GM12873 (cell line): ENCODE measurements at regions not wholly inside any gene's neighbourhood (a gene's known extent, or its start where the extent isn't known, plus 50 kb on each side); places are given as distances from the start of the nearest gene placed in this dataset.

Experiments
- CTCF ChIP-seq: IDR thresholded peaks from 2 replicates; pipeline ENCODE4 v1.5.1; 2012; ENCODE audit warnings: low read depth, mild to moderate bottlenecking, moderate library complexity, low read length, control low read depth; ENCODE audit not compliant: insufficient read depth; ENCODE audit errors: missing control alignments

DNA sequence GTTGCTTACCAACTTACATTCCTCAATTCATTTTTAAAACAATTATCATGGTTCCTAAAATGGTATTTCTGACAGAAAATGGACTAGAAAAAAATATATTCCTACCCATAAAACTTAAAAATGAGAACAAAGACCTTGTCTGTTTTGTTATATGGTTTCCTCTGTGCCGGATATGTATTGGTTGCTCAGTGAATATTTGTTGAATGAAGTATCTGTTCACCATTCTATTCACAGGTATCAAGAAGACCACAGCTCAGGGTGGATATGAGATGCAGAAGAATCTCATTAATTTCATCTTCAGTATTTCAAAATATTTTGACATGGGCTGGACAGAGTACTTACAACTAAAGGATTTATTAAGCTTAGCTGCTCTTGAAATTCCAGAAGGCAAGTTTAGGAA lies 58.1 kb downstream of the TUSC7 start:
- TF ChIP-seq CTCF: no peak

DNA sequence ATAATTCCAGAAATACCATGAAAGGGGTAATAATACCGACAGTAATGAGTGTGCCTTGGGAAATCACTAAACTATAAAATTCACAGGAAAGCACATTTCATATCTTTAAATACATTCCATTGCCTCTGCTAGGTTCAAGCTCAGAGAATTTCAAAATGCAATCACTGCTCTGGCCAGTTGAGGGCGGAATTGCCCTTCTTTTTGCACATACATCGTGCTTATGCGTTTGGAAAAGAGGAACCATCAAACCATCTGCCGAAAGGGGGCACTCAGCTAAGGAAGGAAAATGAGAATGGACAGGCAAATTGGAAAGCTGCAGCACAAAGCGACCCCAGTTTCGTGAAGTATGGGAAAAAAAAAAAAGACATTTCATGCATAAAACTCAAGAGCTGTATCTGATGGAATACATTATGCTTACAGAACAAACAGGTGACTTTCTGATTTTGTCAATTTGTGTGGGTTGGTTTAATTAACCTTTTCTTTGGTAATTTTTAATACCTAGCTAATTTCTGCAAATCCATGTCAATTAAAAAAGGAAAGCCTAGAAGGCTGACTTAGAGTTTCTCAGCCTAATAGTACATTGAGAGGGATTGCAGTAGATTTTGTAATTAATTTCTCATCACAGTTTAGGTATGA lies 61.4 kb downstream of the TUSC7 start:
- TF ChIP-seq CTCF: peak; percentile 88

DNA sequence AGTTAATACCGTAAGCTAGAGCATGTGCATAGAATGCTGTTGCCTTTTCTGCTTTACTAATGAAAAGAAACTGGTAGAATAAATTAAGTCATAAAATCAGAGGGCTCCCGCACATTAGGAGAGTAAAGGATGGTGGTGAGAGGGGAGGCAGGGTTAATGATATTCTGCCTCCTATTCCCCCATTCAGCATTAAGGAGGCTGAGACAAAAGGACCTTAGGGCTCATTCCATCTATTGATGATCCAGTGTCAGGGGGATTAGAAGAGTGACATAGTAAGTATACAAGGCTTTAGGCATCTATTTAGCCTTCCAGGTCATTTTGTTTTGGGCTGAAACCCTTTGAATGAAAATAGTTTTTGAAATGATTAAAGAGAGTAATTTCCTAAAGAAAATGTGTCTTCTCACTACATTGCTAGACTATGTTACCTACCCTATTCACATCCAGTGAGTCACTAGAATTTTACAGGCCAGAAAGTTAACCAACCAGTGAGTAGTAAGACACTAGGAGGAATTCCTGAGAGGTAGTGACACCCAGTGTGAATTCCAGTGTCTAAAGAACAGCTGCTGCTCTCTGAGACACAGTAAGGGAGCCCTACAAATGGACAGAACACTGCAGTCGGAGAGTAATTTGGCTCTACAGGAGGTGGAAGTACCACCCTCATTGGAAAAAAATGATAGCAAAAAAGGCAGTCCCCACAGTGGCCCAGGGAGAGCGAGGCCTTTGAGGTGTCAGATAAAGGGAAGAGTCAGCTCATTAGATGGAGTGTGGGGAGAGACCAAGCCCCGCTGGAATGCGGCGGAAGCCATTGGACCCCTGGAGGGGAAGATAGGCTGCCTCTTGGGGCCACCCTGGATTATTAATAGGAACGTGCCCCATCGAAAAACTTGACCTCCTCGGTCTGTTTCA lies 67.6 kb downstream of the TUSC7 start:
- no peak for TF ChIP-seq CTCF

GRCh38 chr3:116785226-116785625 lies 75.6 kb downstream of the TUSC7 start:
- TF ChIP-seq CTCF: no peak

DNA sequence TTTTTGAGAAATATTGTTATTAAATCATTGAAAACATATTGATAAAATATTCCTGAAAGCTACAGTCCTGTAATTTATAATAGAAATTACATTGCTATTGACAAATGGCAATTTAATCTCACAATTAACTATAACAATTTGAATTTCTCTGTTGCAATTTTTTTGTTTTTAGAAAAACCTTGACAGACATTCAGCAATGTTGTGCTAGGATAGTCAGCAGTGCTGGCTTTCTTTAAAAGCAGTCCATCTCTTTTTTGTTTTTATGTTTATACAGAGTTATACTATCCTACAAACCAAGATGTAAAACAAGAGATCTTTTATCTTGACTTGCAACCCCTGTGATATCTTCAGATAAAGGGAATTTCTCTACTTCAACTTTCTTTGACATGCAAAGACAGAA lies 93.1 kb downstream of the TUSC7 start:
- TF ChIP-seq CTCF: no peak

DNA sequence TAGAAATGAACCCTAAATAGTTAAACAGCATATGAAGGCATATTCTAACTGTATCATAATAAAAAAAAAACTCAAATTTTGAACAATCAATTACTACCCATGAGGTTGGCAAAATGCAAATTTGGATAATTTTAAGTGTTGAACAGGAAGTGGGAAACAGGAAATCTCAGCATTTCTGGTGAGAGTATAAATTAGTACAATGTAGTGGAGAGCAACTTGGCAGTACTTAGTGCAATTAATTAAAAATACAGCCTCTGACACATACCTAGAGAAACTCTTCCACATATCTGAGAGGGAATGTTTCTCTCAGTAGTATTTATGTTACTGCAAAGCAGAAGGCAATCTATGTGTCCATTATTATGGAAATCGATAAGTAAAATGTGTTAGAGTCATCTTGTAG lies 96.8 kb downstream of the TUSC7 start:
- no peak for TF ChIP-seq CTCF

DNA sequence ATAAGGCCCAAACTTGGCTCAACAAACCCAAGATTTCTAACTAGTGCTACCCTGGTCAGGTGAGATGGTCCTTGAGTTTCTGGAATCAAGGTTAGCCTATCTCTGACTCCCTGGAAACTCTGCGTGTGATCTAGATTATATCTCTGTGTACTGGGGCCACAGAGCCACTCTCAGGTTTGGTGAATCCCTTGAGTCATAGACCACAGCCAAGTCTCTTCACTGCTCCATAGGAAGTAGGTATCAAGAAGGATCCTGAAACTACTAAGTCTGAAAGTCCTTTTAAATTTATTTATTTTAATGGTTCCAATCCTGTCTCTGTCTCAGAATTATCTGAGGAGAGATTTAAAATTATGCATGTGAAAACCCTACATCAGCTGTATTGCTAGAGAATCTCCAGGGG lies 99.1 kb downstream of the TUSC7 start:
- no peak for TF ChIP-seq CTCF
